GM19328 (cell line): ENCODE measurements at regions not wholly inside any gene's neighbourhood (a gene's known extent, or its start where the extent isn't known, plus 50 kb on each side); places are given as distances from the start of the nearest gene placed in this dataset.
"Not testable (repeated sequence)": the region's sequence is repeated elsewhere in the genome, so short reads cannot be mapped to it uniquely, and the experiment has no call there.

Experiments
- ATAC-seq: cut with Tn5 transposase; IDR thresholded peaks from one replicate; pipeline ENCODE4 v1.9.1; 2021; ENCODE audit warnings: mild to moderate bottlenecking, moderate library complexity; ENCODE audit not compliant: unreplicated experiment

DNA sequence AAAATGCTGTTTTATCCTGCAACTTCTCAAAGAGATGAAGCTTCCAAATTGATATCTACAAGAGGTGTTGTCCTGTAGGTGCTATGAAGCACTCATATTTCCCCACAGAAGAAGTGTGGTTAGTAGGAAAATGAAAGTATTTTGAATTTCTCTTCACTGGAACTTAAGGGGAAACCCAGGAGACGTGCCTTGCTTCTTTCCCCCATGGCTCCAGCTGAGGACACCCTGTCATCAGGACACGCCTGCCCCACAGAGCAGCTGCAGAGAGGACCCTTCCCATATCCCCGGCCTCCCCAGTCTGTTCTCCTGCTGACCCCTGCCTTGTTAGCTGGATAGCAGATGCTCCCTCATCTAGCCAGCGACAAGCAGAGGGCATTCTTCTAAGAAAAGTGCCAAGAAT lies 371.3 kb downstream of the COG6 start:
- peak; percentile 9 for ATAC-seq

DNA sequence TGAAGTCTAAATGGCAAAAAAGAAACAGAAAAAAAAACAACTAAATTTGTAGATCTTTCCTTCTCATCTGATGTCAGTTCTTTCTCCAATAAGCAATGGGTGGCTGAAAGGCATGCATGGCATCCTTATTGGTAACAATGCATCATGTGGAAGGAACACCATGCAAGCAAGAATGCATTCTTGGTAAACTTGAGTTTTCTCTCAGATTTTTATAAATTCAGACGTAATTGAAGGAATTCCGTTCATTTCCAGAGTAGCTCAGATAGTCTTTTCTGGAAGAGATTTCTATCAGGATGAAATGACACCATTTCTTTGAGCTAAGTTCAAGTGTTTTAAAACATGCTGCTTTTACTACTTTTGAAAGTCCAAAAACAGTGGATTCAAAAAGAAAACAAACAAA lies 373.0 kb downstream of the COG6 start:
- no peak for ATAC-seq

DNA sequence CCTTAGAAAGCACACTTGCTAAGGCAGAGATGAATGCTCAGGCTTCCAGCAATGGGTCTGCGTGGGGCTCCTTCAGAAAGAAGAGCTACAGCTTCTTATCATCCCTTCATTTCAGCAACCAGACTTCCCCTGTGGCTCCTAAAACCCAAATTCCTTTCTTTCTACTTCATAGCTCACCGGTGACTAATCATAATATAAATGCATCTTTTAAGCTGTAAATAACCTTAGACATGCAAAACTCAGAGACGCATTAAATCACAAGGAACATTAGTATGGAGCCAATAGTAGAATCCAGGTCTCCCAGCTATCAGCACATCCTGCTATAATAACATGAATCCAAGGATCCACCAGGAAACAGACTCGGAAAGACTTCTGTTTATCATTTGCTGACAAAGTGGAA lies 375.6 kb downstream of the COG6 start:
- ATAC-seq = no peak

DNA sequence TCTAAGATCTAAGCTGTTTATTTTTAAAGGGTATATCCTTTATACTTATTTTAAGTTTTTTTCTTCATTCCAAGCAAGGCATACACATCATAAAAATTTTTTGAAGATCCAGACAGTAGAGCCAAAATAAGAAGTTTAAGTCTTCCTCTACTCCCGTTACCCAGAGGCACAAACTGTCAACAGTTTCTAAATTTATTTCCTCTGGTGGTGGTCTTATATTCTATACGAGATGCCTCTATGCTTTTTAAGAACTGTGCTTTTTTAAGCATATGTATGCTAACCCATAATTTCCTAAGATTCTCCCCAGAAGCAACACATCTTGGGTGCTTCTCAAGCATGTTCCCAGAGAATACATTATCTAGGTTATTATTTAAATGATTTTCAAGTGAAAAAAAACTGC lies 383.6 kb downstream of the COG6 start:
- ATAC-seq = no peak

DNA sequence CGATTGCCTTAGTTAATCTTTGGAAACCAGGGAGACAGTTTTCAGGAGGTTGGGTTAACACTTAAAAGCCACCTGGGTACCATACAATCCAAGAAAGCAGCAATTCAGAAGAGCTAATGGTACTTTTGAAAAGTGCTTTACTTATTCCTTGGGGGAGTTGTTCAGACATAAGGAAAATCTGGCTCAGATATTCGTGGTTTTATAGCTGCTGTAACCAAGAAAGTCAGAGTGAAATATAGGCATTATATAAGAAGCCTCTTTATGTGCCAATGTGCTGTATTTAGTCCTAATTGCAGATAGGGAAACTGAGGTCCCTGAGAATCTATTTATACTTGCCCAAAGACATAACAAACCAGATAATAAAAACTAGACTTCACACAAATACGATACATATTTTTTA lies 387.5 kb downstream of the COG6 start:
- no peak for ATAC-seq

DNA sequence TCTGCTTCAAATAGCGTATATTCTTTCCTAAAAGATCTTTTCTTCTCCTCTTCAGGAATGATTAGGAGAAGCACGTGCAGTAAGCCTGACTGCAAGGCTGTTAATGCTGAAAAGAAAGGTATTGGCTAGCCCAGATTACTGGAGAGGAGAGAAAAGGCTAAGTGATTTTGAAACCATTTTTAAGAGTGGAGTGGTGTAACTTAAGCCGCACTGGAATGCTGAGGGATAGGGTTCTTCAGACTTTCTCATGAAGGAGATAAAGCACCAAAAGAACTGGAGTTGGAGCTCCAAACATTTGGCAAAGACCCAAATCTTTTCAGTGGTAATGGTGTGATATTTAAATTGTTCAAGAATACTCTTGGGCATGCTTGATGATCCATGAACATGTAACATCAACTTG lies 388.3 kb downstream of the COG6 start:
- ATAC-seq = no peak

DNA sequence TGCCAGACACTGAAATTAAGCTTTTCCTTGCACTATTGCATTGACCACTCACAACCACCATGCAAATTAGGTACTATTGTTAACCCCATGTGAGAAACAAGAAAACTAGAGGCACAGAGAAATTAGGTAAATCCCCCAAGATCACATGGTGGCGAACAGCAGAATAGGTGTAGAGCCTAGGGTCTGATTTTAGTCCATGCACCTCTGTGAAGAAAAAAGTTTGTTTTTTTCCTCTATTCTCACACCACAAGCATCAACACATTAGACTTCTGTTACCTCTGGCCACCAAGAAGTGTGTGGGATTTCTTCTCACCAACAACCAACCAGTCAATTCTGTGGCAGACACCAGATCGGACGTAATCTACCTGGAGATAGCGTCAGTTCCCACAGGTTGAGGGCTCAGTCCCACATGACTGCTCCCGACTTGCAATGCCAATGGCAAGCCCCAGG lies 391.9 kb downstream of the COG6 start:
- ATAC-seq = peak; percentile 76

DNA sequence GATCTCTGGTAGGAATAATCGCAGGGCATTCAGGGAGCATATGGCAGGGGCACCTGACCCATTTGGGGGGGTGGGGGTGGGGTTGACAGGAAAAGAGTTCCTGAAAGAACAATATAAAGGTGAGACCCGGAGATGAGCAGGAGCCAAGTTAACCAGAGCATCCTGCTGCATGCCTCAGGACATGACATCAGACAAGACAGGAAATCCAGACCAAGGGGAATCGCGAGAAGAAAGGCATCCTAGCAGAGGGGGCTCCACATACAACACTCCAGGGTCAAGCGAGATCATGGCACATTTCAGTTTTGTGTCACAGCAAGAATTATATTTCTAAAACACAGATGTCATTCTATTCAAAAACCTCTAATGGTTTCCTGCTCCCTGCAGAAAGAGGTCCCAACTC lies 393.1 kb downstream of the COG6 start:
- no peak for ATAC-seq

DNA sequence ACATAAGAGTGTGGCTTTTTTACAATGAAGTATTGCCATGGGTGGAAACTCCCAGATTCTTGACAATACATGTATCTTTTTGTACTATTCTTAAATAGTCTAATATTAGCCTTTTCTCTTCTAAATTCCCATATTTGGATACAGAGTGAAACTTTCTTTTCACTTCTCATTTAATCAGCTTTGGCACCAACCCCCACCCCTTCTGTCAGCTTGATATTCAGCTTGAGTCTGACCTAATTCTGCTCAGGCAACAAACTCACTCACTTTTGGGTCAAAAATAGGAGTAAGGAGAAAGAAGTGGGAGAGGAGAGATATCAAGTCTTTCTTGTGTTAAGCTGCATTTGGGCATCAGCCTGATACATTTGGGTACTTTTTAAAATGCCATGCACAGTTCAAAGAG lies 397.5 kb downstream of the COG6 start:
- no peak for ATAC-seq

DNA sequence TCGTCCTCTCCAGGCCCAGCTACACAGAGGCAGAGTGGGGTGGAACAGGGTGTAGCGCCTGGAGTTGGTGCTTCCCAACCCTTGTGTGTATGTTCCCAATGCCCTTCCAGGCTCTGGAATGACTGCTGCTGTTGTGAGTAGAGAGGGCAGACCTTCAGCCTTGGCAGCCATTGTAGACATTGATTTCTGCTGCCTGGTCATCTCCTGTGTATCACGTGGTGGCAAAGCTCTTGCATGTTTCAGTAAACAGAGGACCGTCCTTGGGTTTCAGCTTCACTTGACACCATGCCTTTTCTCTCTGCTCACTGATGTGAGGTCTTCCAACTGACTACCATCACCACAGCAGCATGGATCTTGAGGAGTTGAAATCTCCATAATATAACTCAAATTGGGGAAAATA lies 397.9 kb downstream of the COG6 start:
- no peak for ATAC-seq

DNA sequence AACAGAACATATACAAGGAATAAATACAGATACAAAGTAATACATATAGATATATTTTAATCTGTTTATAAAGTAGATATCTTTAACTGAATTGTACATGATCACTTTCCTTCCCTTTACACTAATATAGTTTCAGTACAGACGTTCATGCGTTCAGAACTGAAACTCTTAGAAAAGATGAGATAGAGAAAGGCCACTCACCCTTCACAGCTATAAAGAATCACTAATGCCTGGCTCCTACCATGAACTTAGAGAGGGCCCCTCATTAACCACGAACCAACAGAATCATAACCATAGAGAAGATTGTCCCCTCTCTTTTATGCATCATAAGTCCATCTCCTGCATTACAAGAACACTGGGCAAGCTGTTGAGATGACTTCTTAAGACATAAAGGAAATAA lies 399.0 kb downstream of the COG6 start:
- ATAC-seq = not testable (repeated sequence)

DNA sequence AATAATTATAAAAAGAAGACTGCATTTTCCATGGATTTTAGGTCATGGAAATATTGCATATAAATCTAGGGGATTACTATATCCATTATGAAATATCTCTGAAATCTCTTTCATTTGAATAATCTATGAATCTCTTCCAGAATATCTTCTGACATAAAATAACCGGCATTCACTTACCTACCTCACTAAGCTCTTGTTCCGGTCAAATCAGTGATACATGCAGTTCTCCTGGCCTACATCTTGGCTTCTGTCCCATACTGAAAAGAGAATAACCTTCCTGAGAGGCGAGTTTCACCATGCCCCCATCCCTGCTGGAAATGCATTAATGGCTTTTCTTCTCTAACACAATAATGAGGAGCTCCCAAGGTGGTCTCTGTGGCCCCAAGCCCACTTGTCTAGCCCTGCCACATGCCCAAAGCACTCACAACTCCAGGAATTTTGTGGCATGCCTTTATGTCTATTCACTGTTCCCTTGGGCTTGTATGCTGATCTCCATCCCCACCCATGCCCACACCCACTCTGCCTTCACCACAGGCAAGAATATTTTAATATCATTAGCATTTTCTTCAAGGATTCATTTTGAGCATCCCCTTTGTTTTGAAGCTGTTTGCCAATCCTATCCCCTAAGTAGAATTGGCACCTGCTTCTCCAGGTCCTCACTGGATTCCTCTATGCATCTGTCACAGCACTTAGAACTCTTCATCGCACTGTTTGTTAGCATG lies 401.6 kb downstream of the COG6 start:
- ATAC-seq = no peak

DNA sequence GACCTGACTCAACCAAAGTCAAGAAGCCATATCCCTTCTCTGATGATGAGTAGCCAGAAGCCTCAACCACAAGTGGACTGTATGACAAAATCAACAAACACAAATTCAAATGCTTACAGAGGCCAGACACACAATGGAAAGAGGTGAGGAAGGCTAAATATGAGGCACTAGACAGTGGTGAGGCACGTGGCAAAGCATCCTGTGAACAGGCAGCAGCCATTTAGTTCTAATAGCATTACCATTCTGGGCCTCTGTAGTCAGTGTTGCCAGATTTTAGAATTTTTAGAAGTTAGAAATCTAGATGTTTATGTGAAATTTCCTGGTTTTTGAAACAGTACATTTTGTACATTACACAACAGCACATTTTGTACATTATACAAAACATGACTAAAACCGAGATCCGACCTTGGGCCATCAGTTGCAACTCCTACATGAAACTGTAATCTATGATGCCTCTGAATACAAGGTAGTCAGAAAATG lies 403.3 kb downstream of the COG6 start:
- ATAC-seq = no peak

DNA sequence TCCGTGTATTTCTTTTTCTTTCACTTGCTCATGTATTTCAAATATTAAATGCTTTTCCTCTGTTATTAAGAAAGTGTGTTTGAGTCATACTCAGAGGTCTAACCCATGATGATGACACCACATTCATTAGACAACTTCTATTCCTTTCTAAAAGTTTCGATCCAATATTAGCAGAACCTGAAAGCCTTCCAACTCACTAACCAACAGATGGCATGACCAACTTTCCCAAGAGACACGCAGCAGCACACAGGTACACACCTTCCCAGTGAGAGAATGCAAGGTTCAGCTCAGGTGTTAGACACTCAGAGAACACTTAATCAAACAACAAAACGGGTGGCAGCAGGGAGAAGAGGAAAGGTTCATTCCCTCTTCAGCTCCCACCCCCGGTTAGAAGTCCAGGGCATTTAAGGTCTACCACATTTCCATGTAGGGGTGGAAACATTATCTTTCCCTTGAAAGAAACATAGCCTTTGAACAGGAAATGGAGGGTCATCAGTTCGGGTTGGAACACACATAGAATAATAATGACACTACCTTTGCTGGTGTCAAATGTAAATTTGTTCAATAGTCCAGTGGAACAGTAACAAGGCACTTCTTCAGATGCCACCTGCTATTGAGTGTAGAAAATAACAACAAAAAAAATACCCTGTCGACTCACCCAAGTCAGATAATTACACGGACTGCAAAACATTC lies 404.2 kb downstream of the COG6 start:
- ATAC-seq = no peak

DNA sequence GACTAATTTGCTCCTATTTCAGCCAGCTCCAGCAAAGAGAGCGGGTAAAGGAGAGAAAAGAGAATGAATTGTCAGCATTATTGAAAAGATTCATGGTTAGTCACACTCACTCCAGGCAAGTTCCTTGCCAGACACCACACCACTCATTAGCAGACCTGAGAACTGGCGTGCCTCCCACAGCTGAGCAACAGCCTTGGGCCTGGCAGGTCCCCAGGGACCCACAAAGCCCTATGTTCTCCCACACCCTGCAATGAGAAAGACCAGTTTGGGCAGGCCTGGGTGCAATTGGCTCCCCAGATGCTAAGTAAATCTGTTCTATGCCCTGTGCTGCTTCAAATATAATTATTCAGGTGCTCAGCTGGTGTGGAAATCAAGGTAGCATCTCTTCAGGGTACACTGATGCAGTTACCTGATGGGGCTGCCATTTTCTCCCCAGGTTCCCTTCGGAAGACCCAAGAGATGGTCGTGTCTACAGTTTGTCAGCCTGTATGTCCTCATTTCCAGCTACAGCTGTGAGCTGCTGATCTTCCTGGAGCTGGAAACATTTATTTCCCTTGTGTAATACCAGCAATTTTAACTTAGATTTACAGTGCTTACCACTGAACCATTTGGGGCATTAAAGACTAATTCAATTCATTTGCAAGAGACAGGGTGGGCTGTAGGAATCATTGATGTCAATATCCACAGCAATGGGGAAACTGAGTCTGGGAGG lies 405.0 kb downstream of the COG6 start:
- ATAC-seq = peak; percentile 57

DNA sequence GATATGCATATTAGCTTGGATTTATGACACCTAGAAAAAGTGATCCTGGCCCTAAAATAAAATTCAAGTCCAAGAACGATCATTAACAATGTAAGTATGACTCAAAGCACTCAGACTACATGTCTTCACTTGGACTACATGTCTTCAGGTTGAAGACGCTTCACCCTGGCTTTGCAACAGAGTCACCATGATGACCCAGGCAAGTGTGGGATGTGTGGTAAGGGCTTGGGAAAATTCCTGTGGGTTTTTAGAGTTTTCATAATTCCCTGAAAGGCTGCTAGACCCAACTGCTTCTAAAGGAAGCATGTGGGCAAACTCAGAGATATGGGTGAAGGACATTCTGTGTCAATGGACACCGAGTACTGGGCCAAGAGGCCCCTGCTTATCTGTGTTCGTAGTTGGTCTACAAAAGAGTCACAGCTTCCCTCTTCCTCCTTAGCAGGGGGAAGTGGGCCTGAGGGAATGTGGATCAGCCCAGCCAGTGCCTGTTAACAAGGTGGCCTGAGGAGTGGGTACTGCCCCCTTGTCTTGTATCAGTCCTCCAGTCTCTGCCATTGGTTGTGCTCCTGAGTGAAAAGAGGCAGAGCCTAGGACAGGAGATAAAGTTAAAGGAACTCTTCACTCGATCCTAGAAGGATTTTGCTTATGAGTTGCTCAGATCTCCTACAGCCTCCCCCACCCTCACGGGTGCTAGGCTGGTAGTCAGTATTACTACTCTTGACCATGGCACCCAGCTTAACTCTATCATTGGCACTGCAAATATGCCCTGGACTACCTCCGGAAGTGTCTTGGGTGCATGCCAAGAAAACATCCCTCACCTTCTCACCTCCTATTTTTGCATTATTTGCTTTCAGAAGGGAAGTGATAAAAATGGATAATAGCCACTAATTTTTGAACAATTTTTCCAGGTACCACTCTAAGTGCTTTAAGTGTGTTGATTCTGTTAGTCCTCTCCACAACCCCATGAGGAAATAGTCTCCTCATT lies 406.3 kb downstream of the COG6 start:
- ATAC-seq = no peak

DNA sequence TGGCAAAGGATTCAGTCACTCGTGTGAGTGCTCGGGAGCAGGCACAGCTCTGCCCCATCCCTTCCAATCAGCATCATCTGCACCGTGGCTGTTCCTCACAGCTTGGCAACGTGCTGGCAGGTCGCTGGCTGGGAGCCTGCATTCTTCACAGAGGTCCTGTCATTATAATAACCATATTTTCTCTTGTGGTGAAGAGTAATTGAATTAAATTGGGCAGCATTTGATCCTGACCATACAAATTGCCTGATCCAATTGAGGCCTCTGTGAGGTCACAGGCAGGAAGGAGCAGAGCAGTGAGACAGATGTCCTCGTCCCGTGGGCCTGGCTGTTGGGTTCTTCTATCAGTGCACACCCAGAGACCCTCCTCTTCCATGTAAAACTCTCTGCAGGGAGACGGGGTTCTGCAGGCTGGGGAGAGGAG lies 407.8 kb downstream of the COG6 start:
- ATAC-seq = no peak

DNA sequence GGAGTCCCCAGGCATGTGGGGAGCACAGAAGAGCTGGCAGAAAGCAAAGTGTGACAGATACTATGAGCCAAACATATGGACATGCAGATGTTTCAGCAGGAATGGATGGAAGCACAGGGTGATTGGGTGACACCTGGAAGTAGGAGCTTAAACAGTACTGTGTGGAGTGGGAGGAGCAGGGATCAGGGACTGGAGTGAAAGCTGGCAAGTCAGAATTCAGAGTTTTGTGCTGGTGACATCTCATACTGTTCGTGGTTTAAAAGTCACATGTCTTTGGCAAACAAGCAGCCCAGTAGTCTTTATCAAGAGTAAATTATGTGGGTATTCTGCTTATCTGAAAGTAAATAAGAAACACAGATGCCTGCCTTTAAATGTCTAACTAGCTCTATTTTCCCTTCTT lies 408.2 kb downstream of the COG6 start:
- ATAC-seq = no peak

DNA sequence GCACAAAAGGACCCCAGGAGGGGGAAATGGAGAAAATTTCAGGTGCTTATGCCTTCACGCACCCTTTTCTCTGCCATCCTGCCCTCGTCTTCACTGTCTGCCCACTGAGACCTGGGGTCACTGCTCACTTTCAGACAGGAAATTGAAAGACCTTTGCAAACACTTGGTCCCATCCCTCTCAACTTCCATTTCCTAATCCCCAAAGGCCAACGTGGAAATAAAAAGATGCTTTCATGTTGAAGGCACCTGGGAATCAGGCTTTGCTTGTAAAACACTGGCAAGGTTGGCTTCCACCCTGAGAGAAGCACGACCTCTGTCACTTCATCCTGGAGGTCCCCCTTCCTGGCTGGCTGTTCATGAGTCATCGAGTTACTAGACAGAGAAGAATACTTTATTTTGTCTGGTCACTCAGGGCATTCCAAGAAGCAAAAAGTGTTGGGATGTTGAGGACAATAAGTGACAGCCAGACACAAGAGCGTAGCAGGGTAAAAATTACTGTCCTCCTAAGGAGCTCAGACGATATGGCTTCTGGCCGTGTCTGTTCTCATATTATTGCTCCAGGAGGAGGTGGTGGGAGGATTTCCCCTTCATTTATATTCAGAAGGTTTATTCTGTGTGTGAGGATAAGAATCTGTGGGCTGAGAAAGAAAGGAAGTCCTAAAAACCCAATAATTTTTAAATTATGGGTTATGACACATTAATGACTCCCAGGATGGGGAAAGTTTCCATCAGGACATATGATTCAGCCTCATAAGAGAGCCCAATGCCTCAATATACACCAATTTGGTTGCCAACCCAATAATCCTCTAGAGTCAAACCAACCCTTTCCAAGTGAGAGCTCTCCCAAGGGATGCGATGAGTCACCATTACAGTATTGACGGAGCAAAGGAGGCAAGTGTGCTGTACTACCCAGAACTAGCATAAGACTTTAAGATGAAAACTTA lies 409.0 kb downstream of the COG6 start:
- ATAC-seq = no peak
